Thyroid gland (tissue), 4 donors: ENCODE measurements at regions not wholly inside any gene's neighbourhood (a gene's known extent, or its start where the extent isn't known, plus 50 kb on each side); places are given as distances from the start of the nearest gene placed in this dataset.

Source experiments
- POLR2A ChIP-seq, 2 donors: fragments of 450-650 bp; IDR thresholded peaks; one replicate each; pipeline ENCODE4 v1.6.1; 2017; ENCODE audit warnings: antibody characterized with exemption in 2 of 2, mild to moderate bottlenecking in 2 of 2, moderate library complexity in 1 of 2
- TF ChIP-seq, protein P1 (sequence below), 6 experiments: fragments of 200-600 bp in 3 of 6; fragments of 450-650 bp in 3 of 6; sonication (generic) in 3 of 6; IDR thresholded peaks; one replicate each; pipeline ENCODE4 v1.5.1; 2016 to 2019; ENCODE audit warnings: antibody characterized with exemption in 6 of 6, mild to moderate bottlenecking in 2 of 6, inconsistent platforms in 1 of 6, moderate library complexity in 1 of 6

DNA sequence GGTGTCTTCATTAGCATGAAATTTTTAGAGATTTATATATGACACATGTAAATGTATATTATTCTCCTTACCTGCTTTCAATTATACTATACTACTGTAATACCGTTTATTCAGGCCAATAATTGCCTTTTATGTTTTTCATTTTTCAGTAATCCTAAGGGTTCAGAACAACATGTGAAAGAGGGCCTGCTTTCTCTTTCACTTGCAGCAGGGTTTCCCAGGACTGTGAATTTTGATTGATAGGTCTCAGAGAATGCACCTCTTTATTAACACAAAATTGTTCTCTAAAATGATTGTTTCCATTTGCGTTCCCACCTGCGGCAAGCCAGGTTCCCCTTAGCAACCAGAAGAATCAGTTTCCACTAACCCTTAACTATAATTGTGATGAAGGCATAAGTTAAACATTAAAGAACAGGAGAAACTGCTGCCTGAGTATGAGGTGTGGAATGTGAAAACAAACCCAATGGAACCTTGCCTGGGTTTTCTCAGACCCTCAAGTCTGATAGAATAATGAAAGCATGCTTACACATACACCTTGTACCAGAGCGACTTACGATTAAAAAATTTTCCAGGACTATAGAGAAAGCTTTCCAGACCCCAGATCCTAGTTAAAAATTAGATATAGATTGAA is 1591.2 kb upstream of the LRRTM1 start:
- TF ChIP-seq, protein P1, sequence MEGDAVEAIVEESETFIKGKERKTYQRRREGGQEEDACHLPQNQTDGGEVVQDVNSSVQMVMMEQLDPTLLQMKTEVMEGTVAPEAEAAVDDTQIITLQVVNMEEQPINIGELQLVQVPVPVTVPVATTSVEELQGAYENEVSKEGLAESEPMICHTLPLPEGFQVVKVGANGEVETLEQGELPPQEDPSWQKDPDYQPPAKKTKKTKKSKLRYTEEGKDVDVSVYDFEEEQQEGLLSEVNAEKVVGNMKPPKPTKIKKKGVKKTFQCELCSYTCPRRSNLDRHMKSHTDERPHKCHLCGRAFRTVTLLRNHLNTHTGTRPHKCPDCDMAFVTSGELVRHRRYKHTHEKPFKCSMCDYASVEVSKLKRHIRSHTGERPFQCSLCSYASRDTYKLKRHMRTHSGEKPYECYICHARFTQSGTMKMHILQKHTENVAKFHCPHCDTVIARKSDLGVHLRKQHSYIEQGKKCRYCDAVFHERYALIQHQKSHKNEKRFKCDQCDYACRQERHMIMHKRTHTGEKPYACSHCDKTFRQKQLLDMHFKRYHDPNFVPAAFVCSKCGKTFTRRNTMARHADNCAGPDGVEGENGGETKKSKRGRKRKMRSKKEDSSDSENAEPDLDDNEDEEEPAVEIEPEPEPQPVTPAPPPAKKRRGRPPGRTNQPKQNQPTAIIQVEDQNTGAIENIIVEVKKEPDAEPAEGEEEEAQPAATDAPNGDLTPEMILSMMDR (IDR thresholded peaks at IDR 0.05): no peak
- TF ChIP-seq POLR2A (IDR thresholded peaks at IDR 0.05): no peak
